G401 (cell line): ENCODE measurements at regions not wholly inside any gene's neighbourhood (a gene's known extent, or its start where the extent isn't known, plus 50 kb on each side); places are given as distances from the start of the nearest gene placed in this dataset.

Experiments used
- DNase-seq: peaks from one replicate; pipeline ENCODE4 v3.0.0-alpha.2; 2015; ENCODE audit warnings: low spot score
- in situ Hi-C: cut with HindIII; loops from 2 replicates; pipeline ENCODE4 v1.10.0; 2016; ENCODE audit warnings: low sequenced_read_pairs, mixed read lengths

- in situ Hi-C loops = no loop called here
- no peak for DNase-seq
Observed at GRCh38 chr12:86373813-86374212, 117.6 kb upstream of the MGAT4C start.

GRCh38 chr12:86367137-86367536, 110.9 kb upstream of the MGAT4C start:
- DNase-seq = no peak
- in situ Hi-C loops = no loop called here

GRCh38 chr12:86349196-86349595, 93.0 kb upstream of the MGAT4C start:
- in situ Hi-C loops = no loop called here
- DNase-seq = no peak

- in situ Hi-C loops = no loop called here
- DNase-seq = no peak
Observed at GRCh38 chr12:86333955-86334522, 77.8 kb upstream of the MGAT4C start.

GRCh38 chr12:86331457-86331856, 75.3 kb upstream of the MGAT4C start:
- in situ Hi-C loops = no loop called here
- no peak for DNase-seq

GRCh38 chr12:86331012-86331411, 74.8 kb upstream of the MGAT4C start:
- in situ Hi-C loops = no loop called here

GRCh38 chr12:86312232-86312631, 56.0 kb upstream of the MGAT4C start:
- no peak for DNase-seq
- in situ Hi-C loops = no loop called here

More at GRCh38 chr12:86331012-86331411, 74.8 kb upstream of the MGAT4C start:
- DNase-seq = no peak
